KBM-7 (cell line): ENCODE measurements at regions not wholly inside any gene's neighbourhood (a gene's known extent, or its start where the extent isn't known, plus 50 kb on each side); places are given as distances from the start of the nearest gene placed in this dataset.
"Not testable (repeated sequence)": the region's sequence is repeated elsewhere in the genome, so short reads cannot be mapped to it uniquely, and the experiment has no call there.

ENCODE experiments used
- DNase-seq: peaks from one replicate; pipeline ENCODE4 v3.0.0-alpha.2; 2015
- in situ Hi-C: fragments of 300-500 bp; cut with MboI; formaldehyde crosslinking; loops from 2 replicates; pipeline ENCODE4 v1.14.3; 2020; ENCODE audit warnings: low sequenced_read_pairs, low pct_unique_long_range_greater_than_20kb, mixed read lengths

DNA sequence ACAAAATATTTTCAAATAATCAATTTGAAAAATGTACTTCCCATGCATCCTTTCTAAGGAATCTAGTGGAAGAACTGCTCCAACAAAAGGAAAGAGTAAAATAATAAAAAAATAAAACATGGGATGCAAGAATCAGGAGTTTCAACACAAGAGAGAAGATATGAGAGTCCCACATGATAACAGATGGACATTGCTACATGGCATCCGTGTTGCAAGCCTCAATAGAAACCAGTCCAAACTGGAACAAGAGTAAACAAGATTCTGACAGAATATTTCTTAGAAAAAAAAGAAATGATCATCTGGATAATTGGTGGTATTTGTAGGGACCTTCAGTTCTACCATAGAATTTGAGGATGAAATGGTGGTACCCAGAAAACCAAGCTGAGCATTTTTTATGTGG, 186.8 kb downstream of the FRK start:
- in situ Hi-C loops = no loop called here
- no peak for DNase-seq

DNA sequence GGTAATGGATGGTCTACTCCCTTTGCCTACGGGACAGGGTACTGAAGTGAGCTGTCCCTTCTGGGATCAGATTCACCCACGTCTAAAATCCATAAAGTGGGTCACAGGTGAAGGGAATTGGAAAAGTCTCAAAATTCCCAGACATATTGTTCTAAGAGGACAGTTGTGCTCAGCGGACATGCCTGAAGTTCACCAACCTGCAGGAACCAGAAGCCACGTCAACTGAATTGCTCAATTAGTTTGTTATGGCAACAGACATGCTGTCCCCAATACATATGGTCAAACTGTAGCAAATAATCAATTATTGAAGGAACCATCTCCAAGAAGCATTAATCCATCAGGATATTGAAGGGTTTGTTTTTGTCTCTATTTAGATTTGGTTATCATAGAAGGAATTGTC, 190.2 kb downstream of the FRK start:
- DNase-seq = no peak
- in situ Hi-C loops = no loop called here

DNA sequence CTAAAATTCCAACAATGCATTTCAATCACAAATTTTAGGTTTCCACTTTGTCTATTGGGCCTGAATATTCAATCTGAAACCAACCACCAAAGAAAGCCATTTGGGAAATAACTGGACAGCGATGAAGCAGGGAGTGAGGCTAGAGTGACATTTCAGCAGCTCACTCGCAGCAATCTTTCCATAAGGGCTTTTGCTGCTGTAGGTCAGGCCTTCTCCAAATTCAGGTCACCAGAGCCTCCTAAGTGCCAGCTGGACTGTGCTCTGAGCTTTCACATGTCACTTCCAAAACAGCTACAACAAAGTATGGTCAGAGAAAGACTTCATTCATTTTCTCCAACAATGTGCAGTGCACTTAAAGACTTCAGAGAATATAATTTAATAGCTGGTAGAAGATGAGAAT, 194.8 kb downstream of the FRK start:
- no peak for DNase-seq
- in situ Hi-C loops = no loop called here

DNA sequence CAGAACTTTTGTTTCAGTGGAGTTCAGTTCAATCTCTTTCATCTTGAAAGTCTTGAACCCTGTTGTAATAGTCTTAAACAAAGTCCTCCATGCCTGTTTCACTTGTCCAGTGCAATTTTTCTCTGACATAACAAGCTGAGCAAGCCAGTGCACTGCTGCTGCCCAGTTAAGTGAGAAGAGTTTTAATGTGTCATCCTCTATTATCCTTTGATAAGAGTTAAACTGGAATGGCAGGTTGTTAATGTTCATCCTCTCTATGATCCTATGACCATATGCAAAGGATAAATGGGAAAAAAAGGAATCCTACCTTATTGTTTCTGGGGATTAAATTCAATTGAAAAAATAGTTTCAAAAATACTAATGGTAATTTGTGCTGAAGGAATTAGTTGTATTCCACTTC, 197.5 kb downstream of the FRK start:
- in situ Hi-C loops = no loop called here

DNA sequence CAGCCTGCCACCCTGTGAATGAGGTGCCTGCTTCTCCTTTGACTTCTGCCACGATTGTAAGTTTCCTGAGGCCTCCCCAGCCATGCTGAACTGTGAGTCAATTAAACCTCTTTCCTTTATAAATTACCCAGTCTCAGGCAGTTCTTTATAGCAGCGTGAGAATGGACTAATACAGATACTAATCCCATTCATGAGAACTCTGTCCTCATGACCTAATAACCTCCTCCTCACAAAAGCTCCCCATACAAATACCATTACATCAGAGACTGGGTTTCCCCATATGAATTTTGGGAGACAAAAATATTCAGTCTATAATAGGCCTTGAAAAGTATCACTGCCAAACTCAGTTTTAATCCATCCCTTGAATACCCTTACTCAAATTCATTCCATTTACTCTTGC, 199.0 kb downstream of the FRK start:
- in situ Hi-C loops, DNase-seq: not testable (repeated sequence)

More for the DNA sequence above, 197.5 kb downstream of the FRK start:
- DNase-seq = no peak

DNA sequence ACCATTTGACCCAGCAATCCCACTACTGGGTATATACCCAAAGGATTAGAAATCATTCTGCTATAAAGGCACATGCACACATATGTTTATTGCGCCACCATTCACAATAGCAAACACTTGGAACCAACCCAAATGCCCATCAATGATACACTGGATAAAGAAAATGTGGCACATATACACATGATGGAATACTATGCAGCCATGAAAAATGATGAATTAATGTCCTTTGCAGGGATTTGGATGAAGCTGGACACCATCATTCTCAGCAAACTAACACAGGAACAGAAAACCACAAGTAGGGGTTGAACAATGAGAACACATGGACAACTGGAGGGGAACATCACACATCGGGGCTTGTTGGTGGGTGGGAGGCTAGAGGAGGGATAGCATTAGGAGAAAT, 201.1 kb downstream of the FRK start:
- in situ Hi-C loops, DNase-seq: not testable (repeated sequence)

DNA sequence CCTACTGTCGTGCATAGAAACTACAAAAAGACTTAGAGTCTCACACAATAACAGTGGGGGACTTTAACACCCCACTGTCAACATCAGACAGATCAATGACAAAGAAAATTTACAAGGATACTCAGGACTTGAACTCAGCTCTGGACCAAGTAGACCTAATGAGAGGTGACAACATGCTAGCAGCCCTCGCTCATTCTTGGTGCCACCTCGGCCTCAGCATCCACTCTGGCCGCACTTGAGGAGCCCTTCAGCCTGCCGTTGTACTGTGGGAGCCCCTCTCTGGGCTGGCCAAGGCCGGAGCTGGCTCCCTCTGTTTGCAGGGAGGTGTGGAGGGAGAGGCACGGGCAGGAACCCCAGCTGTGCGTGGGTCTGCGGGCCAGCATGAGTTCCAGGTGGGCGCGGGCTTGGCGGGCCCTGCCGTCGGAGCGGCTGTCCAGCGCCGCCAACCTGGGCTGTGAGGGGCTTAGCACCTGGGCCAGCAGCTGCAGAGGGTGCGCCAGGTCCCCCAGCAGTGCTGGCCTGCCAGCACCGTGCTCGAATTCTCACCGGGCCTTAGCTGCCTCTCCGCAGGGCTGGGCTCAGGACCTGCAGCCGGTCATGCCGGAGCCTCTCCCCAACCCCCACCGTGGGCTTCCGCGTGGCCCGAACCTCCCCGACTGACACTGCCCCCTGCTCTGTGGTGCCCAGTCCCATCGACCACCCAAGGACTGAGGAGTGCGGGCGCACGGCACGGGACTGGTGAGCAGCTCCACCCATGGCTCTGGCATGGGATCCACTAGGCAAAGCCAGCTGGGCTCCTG, 205.6 kb downstream of the FRK start:
- no peak for DNase-seq
- in situ Hi-C loops = no loop called here

DNA sequence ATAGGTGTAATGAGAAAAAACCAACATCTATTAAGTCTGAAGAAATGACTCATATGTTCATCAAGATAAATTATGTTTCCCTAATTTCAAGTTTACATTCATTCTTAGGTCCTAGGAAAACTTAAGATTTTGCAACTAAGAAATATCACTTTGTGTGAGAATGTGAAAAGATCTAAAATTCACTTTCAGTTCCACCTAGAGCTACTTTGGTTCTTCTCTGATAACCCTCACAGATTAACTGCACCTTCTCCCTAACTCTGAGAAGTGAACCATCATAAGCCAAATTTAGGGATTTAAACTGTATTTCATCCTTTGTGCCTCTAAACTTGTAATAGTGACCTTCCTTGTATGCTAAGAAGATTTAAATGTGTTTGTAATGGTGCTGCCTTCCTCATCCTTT, 213.0 kb downstream of the FRK start:
- in situ Hi-C loops = no loop called here
- no peak for DNase-seq

DNA sequence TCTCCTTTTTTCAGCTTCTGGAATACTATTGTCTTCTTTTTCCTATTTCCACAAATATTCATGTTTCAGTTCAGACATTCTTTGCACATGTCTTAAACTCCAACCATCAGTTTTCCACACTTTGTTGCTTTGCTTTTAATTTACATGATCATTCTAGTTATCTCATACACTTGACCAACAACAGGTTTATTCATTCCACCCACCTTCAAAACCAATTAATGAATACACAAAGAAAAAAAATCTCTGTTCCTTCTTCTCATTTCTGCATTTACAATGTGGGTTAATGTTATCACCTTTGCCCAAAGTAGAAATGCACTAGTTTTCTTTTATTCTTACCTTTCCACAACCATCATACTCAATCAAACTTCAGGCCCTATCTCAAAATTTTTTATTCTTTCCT, 216.7 kb downstream of the FRK start:
- in situ Hi-C loops = no loop called here
- DNase-seq = no peak

DNA sequence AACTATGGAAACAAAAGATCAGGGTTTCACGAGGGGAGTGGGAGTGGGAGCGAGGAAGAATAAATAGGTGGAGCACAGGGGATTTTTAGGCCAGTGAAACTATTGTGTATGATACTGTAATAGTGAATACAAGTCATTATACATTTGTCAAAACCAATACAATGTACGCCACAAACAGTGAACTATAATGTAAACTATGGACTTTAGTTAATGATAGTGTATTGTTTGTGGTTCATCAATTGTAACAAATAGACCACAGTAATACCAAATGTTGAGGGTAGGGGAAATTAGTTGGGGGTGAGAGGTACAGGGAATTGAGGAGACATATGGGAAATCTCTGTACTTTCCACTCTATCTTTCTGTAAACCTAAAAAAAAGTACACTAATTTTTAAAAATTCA, 218.4 kb downstream of the FRK start:
- in situ Hi-C loops = no loop called here

DNA sequence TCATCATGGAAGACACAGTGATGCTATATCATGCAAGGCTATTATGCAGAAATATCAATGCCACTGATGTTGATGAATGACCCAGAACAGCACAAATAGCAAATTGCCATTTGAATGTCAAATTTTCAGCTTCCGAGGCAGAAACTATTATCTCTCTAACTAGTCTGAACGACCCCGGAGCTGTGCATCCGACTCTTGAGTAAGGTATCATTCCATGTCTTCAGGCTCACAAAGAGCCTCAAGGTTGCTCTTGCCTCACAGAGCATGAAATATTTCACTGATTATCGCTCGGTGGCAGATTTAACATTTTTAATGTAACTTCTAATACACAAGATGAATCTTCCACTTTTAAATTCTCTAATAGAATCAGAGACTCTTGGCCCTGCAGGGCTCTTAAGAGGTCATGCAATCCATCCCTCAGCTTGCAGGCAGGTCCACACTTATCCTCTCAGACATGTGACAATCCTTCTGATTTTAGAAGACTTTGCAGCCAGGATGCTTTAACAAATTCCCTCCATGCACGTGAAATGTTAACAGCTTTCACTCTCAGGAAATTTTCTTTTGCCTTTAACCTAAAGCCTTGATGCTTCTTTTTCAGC, 221.0 kb downstream of the FRK start:
- in situ Hi-C loops = no loop called here
- DNase-seq = no peak

More for the DNA sequence above, 218.4 kb downstream of the FRK start:
- DNase-seq = no peak

DNA sequence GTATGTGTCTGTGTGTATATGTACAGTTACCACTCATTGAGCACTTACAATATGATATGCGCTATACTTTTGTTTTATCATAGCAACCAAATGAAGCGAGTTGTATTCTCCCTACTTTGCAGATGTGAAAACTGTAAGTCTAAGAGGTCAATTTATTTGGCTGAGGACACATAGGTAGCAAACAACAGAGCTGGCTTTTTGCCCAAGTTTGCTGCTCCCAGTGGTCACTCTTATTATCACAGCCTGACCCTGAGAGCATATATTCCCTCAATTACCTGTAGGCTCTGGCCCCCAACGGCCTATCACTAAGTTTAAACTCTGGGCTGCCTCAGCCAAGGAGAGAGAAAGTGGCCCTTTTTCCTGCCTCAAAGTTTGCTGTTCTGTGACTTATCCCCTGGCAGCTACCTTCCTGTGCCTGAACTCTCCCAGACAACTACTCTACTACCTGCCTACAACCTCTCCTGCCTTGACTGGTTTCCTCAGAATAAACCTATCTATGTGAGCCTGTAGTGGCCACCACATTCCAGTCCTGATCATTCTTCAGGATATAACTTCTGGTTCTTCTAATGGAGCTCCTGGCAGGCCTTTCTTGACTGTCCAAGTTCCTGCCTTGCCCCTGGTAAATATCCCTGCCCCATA, 221.8 kb downstream of the FRK start:
- peak; percentile 44 for DNase-seq

DNA sequence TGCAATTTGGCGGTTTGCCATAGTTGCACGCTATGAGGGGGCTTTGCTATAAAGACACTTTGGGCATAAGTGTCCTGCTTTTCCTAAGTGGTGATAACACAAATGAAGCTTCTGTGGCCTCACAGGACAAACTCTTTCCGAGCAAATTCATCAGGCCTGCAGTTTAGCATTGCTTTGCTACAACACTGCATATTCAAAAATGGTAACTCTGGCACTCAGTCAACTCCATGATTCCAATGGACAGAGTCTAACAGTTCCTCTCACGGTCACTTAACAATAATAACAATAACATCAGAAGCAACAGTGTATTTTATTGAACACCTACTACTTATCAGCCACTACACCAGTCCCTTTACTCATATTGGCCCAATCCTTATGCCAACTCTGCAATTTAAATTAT, 222.5 kb downstream of the FRK start:
- no peak for DNase-seq
- in situ Hi-C loops = no loop called here

More for the DNA sequence above, 221.8 kb downstream of the FRK start:
- in situ Hi-C loops = no loop called here

DNA sequence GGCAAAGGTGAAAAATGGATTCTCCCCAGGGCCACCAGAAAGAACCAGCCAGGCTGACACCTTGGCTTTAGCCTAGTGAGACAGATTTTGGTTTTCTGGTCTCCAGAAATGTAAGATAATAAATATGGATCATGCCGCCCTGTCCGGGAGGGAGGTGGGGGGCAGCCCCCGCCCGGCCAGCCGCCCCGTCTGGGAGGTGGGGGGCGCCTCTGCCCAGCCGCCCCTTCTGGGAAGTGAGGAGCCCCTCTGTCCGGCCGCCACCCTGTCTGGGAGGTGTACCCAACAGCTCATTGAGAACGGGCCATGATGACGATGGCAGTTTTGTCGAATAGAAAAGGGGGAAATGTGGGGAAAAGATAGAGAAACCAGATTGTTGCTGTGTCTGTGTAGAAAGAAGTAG, 224.3 kb downstream of the FRK start:
- DNase-seq, in situ Hi-C loops: not testable (repeated sequence)

DNA sequence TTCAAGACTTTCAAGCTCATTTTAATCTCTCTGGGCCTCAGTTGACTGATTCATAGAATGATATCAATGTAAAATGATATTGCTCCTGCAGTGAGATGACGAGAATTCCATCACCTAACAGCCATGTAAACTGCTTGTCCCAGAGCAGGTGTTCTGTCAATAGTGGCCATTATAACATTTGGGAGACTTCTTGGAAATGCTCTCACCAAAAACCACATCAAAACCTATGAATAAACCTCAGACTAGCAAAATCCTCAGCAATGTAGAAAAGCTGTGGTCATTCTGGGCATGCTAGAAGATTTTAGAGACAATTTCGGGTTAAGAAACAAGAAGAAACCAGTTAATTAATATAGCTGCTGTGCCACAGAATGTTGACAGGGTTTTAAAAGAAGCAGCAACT, 225.4 kb downstream of the FRK start:
- in situ Hi-C loops = no loop called here
- no peak for DNase-seq

DNA sequence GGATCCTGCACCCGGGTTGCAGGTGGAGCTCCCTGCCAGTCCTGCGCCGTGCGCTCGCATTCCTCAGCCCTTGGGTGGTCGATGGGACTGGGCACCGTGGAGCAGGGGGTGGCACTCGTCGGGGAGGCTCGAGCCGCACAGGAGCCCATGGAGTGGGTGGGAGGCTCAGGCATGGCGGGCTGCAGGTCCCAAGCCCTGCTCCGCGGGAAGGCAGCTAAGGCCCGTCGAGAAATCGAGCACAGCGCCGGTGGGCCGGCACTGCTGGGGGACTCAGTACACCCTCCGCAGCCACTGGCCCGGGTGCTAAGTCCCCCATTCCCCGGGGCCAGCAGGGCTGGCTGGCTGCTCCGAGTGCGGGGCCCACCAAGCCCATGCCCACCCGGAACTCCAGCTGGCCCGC, 226.1 kb downstream of the FRK start:
- in situ Hi-C loops, DNase-seq: not testable (repeated sequence)

DNA sequence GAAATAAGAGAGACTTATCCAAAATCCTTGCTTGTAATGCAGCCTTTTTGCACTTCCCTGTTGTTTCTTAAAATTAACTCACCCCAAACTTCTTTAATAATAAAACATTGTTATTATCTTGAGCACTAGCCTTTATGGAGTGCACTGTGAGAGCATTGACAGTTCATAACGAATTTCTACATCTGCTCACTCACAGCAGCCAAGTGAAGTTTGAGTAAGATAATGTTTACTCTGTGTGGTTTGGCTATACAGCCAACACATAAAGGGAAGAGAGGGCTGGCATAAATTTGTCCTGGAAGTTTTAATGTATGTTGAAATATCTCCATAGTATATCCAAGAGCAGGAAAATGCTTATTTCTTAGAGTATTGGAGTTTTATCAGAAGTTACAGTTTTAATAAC, 227.9 kb downstream of the FRK start:
- no peak for DNase-seq
- in situ Hi-C loops = no loop called here

DNA sequence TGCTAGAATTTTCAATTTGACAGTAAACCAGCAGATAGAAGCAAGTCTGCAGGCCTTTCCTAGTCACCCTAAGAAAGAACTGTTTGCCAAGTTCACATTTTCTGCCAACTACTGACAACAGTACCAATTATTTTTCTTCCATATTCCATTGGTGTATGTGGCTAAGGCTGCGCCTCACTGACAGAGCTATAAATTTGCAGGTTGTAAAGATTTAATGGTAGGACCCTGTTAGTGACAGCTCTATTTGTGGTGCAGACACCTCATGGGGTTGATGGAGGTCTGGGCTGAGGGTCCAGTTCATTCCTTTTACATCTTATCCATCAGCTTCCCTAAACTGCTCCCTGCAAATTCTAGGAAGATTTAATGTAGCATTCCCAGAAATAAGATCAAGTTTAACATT, 228.5 kb downstream of the FRK start:
- DNase-seq = no peak
- in situ Hi-C loops = no loop called here

DNA sequence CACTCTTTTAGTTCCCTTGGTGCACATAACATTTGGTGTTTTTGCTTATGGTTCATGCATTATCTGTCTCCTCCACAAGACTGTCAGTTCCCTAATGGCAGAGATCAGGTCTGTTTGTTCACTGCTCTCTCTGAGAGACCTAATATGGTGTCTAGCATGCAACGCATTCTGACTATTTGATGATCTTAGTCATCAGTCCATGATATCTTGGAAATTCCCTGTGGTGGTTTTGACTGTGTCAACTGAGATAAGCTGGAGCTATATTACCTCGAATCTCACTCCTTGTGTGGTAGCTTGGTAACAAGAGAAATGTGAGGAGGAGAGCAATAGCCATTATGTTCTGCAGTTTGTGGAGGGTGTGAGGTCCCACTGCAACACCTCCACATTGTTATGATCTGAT, 229.8 kb downstream of the FRK start:
- in situ Hi-C loops = no loop called here
- no peak for DNase-seq

DNA sequence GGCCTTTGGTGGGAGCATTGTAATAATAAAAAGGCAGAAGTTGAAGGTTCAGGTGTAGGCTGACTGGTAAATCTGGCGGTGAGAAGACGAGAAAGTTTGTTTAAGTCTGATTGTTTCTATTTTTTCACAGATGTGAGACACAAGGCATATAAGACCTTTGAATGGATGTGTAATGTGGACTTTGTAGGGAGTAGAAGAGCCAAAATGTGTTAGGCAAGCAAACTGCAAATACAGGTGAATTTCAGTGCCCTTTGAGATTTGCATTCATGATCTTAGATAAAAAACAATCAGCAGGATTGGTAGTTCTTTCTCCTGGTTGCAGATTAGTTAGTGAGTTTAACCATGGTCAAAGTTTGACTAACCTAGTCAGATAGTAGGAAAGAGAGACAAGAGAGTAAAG, 238.9 kb downstream of the FRK start:
- in situ Hi-C loops = no loop called here
- no peak for DNase-seq
